ENCODE measurements at regions not wholly inside any gene's neighbourhood (a gene's known extent, or its start where the extent isn't known, plus 50 kb on each side); places are given as distances from the start of the nearest gene placed in this dataset.

DNA sequence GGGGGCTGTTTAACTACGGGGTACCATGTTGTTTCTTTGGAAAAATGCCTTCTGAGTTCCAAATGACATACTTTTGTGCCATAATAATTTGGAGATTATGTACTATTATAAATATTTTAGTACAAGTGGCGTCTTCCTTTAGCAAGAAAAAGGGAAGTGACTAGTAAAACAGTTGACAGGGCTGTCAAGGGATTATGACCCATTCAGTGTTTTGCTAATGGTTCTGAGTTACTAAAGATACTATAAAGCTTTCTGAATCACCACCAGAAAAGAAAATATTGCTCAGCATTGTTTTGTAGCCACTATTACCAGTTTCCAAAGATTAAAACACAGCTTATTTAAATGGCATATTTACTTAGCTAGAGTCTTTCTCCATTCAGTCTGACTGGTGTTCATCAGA is 334.9 kb downstream of the SNAPC1 start:
- WGBS (ENCODE audit: insufficient coverage), result no CpG with 5 or more reads among the region's 2 CpGs
- CTCF ChIA-PET, result no interaction called here

DNA sequence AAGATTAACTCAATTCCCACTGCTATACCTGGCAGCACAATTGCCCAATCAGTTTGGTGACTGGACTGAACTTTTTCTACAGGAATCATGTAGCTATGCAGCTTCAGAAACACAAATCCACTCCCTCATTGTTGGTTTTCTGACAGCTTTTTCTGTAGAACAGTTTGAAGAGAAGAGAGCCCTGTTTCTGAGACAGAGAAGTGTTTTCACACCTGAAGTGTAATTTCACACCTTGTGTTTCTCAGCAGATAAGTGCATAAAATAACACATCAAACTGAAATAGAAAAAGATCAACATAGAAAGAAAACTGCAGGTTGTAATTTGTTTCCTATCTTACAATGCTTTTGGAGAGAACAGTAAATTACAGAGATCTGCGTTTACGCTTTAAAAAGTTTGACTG is 335.6 kb downstream of the SNAPC1 start:
- no peaks in the 10 kb centered on the region for H3K9me3 ChIP-seq (ENCODE audit: control extremely low read depth in 1 of 5, control insufficient read depth in 4 of 5, insufficient read depth in 2 of 5, low read depth in 1 of 5, low read length in 4 of 5)
- H3K4me1 ChIP-seq (ENCODE audit: control extremely low read depth in 1 of 4, control insufficient read depth in 4 of 4, insufficient read depth in 4 of 4, low read length in 3 of 4), result peaks cover 0 to 3% (median 0%) of the 10 kb centered on the region in 4 experiments
- ChIA-PET POLR2A (no interaction called here), CTCF (no interaction called here)
- peaks cover 0 to 1% (median 0%) of the 10 kb centered on the region in 5 experiments for H3K27me3 ChIP-seq (replicated peaks in 2 of 5; ENCODE audit: control insufficient read depth in 4 of 5, insufficient read depth in 5 of 5, low read length in 4 of 5)
- no peak for DNase-seq
- H3K27ac ChIP-seq (ENCODE audit: insufficient read depth in 1 of 2, low read depth in 1 of 2, low read length in 2 of 2, poor library complexity in 1 of 2, severe bottlenecking in 2 of 2), result no peak overlapping the region
- 100% methylated on average over 2 of the region's 2 CpGs for WGBS (ENCODE audit: insufficient coverage)
- H3K4me3 ChIP-seq (ENCODE audit: control insufficient read depth in 1 of 7, extremely low read depth in 1 of 7, insufficient read depth in 4 of 7, low read depth in 2 of 7, low read length in 6 of 7), result no peak overlapping the region
- H3K36me3 ChIP-seq (ENCODE audit: control insufficient read depth in 4 of 4, insufficient read depth in 4 of 4, low read length in 3 of 4), result no peaks in the 10 kb centered on the region

More for the DNA sequence above, 334.9 kb downstream of the SNAPC1 start:
- Histone ChIP-seq H3K27me3 (replicated peaks in 2 of 5; ENCODE audit: control insufficient read depth in 4 of 5, insufficient read depth in 5 of 5, low read length in 4 of 5) (peaks cover 0 to 1% (median 0%) of the 10 kb centered on the region in 5 experiments), H3K9me3 (ENCODE audit: control extremely low read depth in 1 of 5, control insufficient read depth in 4 of 5, insufficient read depth in 2 of 5, low read depth in 1 of 5, low read length in 4 of 5) (no peaks in the 10 kb centered on the region), H3K36me3 (ENCODE audit: control insufficient read depth in 4 of 4, insufficient read depth in 4 of 4, low read length in 3 of 4) (no peaks in the 10 kb centered on the region), H3K4me1 (ENCODE audit: control extremely low read depth in 1 of 4, control insufficient read depth in 4 of 4, insufficient read depth in 4 of 4, low read length in 3 of 4) (peaks cover 0 to 3% (median 0%) of the 10 kb centered on the region in 4 experiments), H3K4me3 (ENCODE audit: control insufficient read depth in 1 of 7, extremely low read depth in 1 of 7, insufficient read depth in 4 of 7, low read depth in 2 of 7, low read length in 6 of 7) (no peak overlapping the region), H3K27ac (ENCODE audit: insufficient read depth in 1 of 2, low read depth in 1 of 2, low read length in 2 of 2, poor library complexity in 1 of 2, severe bottlenecking in 2 of 2) (no peak overlapping the region)
- peak in 2 of 3 donors; percentile 30 to 61 for DNase-seq
- POLR2A ChIA-PET, result no interaction called here

DNA sequence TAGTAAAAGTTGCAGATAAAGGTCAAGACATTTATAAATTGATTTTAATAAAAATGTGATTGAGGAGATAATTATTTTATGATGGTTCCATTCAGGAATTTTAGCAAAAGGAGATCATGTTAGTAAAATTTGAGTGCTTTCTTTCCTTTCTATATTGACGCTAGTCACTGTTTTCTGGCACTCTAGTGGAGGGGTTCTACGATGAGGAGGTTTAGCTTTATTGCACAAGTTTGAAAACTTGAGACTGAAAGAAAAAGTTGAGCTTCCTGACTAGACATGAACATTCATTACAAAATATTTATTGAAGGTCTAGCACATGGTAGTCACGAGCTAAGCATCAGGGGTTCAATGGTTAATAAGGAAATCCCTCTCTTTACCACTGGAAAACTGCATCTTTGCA is 336.1 kb downstream of the SNAPC1 start:
- Histone ChIP-seq H3K27me3 (replicated peaks in 2 of 5; ENCODE audit: control insufficient read depth in 4 of 5, insufficient read depth in 5 of 5, low read length in 4 of 5) (peaks cover 0 to 3% (median 0%) of the 10 kb centered on the region in 5 experiments), H3K36me3 (ENCODE audit: control insufficient read depth in 4 of 4, insufficient read depth in 4 of 4, low read length in 3 of 4) (no peaks in the 10 kb centered on the region), H3K4me3 (ENCODE audit: control insufficient read depth in 1 of 7, extremely low read depth in 1 of 7, insufficient read depth in 4 of 7, low read depth in 2 of 7, low read length in 6 of 7) (no peak overlapping the region), H3K4me1 (ENCODE audit: control extremely low read depth in 1 of 4, control insufficient read depth in 4 of 4, insufficient read depth in 4 of 4, low read length in 3 of 4) (peaks cover 0 to 3% (median 0%) of the 10 kb centered on the region in 4 experiments), H3K9me3 (ENCODE audit: control extremely low read depth in 1 of 5, control insufficient read depth in 4 of 5, insufficient read depth in 2 of 5, low read depth in 1 of 5, low read length in 4 of 5) (no peaks in the 10 kb centered on the region), H3K27ac (ENCODE audit: insufficient read depth in 1 of 2, low read depth in 1 of 2, low read length in 2 of 2, poor library complexity in 1 of 2, severe bottlenecking in 2 of 2) (no peak overlapping the region)
- 100% methylated on average over 1 of the region's 3 CpGs for WGBS (ENCODE audit: insufficient coverage)
- POLR2A ChIA-PET, result no interaction called here
- CTCF ChIA-PET, result no interaction called here
- DNase-seq, result no peak

DNA sequence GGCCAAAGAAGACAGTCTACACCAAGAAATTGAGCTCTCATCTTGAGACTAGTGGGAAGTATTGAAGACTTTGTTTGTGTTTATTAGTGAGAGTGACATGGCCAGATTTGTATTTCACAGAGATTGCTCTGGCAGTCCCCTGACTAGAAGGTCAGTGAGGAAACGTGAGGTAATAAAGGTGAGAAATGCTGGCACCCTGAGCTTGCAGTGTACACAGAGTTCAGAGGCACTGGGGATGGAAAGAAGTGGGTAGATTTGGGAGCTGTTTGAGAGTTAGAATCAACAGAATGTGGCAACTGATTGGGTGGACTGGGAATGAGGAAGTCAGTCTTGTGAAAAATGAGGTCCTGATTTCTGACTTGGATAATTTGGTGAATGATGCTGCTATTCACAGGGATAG is 336.9 kb downstream of the SNAPC1 start:
- no peak for DNase-seq
- ChIA-PET POLR2A (no interaction called here), CTCF (no interaction called here)
- no peak overlapping the region for H3K27ac ChIP-seq (ENCODE audit: insufficient read depth in 1 of 2, low read depth in 1 of 2, low read length in 2 of 2, poor library complexity in 1 of 2, severe bottlenecking in 2 of 2)
- H3K27me3 ChIP-seq (replicated peaks in 2 of 5; ENCODE audit: control insufficient read depth in 4 of 5, insufficient read depth in 5 of 5, low read length in 4 of 5), result peaks cover 0 to 4% (median 0%) of the 10 kb centered on the region in 5 experiments
- WGBS (ENCODE audit: insufficient coverage), result 100% methylated on average over 1 of the region's 1 CpG
- no peak overlapping the region for H3K4me3 ChIP-seq (ENCODE audit: control insufficient read depth in 1 of 7, extremely low read depth in 1 of 7, insufficient read depth in 4 of 7, low read depth in 2 of 7, low read length in 6 of 7)
- peaks cover 0 to 3% (median 0%) of the 10 kb centered on the region in 4 experiments for H3K4me1 ChIP-seq (ENCODE audit: control extremely low read depth in 1 of 4, control insufficient read depth in 4 of 4, insufficient read depth in 4 of 4, low read length in 3 of 4)
- no peaks in the 10 kb centered on the region for H3K9me3 ChIP-seq (ENCODE audit: control extremely low read depth in 1 of 5, control insufficient read depth in 4 of 5, insufficient read depth in 2 of 5, low read depth in 1 of 5, low read length in 4 of 5)
- no peaks in the 10 kb centered on the region for H3K36me3 ChIP-seq (ENCODE audit: control insufficient read depth in 4 of 4, insufficient read depth in 4 of 4, low read length in 3 of 4)

DNA sequence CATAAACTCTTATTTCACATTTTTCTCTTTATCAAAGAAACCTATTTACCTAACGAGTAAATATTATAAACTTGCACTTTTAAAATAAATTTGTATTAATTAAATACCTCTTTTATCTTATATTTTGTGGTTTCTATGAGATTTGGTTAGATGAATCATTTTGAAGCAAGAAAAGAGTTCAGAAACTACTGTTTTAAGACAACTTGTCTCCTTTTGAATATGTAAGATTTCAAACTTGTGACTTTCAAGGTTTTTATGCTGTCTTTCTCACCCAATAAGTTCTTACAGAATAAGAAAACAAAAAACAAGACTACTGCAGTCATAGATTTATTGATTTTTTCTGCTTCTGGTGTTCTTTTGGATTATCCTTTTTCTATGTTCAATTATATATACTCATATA is 339.0 kb downstream of the SNAPC1 start:
- Histone ChIP-seq H3K27ac (ENCODE audit: insufficient read depth in 1 of 2, low read depth in 1 of 2, low read length in 2 of 2, poor library complexity in 1 of 2, severe bottlenecking in 2 of 2) (no peak overlapping the region), H3K9me3 (ENCODE audit: control extremely low read depth in 1 of 5, control insufficient read depth in 4 of 5, insufficient read depth in 2 of 5, low read depth in 1 of 5, low read length in 4 of 5) (no peaks in the 10 kb centered on the region), H3K4me3 (ENCODE audit: control insufficient read depth in 1 of 7, extremely low read depth in 1 of 7, insufficient read depth in 4 of 7, low read depth in 2 of 7, low read length in 6 of 7) (no peak overlapping the region), H3K36me3 (ENCODE audit: control insufficient read depth in 4 of 4, insufficient read depth in 4 of 4, low read length in 3 of 4) (no peaks in the 10 kb centered on the region), H3K4me1 (ENCODE audit: control extremely low read depth in 1 of 4, control insufficient read depth in 4 of 4, insufficient read depth in 4 of 4, low read length in 3 of 4) (peaks cover 0 to 3% (median 0%) of the 10 kb centered on the region in 4 experiments), H3K27me3 (replicated peaks in 2 of 5; ENCODE audit: control insufficient read depth in 4 of 5, insufficient read depth in 5 of 5, low read length in 4 of 5) (peaks cover 0 to 4% (median 0%) of the 10 kb centered on the region in 5 experiments)
- DNase-seq, result no peak
- ChIA-PET CTCF (no interaction called here), POLR2A (no interaction called here)
- WGBS (ENCODE audit: insufficient coverage), result no CpG with 5 or more reads among the region's 1 CpG

DNA sequence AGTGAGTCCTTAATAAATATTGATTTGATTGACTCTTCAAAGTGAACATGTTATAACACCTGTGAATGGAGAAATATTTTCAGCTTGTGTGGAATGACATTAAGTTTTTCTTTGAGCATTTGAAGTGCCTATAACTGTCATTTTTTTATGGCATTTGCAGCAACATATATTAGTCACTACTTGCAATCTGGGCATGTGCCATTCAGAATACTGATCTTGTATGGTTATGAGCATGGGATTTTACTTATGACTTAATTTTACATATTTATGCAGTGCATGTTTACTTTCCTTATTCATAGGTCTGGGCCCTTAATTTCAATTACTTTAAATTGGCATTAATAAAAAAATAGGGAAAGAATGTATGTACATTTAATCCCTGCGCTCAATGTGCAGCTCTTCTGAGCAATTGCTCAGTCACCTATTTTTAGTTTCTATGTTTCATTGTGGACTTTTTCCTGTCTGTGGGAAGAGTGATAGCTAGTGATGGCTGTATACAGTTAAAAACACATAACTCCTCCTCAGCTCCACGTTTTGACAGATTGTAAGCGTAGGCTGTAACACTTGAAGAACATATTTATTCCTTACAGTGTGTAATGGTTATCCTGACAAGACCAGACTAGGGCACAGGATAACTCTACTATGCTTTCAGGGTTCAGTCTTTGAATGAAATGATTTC is 339.6 kb downstream of the SNAPC1 start:
- Histone ChIP-seq H3K36me3 (ENCODE audit: control insufficient read depth in 4 of 4, insufficient read depth in 4 of 4, low read length in 3 of 4) (no peaks in the 10 kb centered on the region), H3K9me3 (ENCODE audit: control extremely low read depth in 1 of 5, control insufficient read depth in 4 of 5, insufficient read depth in 2 of 5, low read depth in 1 of 5, low read length in 4 of 5) (no peaks in the 10 kb centered on the region), H3K27me3 (replicated peaks in 2 of 5; ENCODE audit: control insufficient read depth in 4 of 5, insufficient read depth in 5 of 5, low read length in 4 of 5) (peaks cover 0 to 4% (median 0%) of the 10 kb centered on the region in 5 experiments), H3K27ac (ENCODE audit: insufficient read depth in 1 of 2, low read depth in 1 of 2, low read length in 2 of 2, poor library complexity in 1 of 2, severe bottlenecking in 2 of 2) (no peak overlapping the region), H3K4me1 (ENCODE audit: control extremely low read depth in 1 of 4, control insufficient read depth in 4 of 4, insufficient read depth in 4 of 4, low read length in 3 of 4) (peaks cover 0 to 3% (median 0%) of the 10 kb centered on the region in 4 experiments), H3K4me3 (ENCODE audit: control insufficient read depth in 1 of 7, extremely low read depth in 1 of 7, insufficient read depth in 4 of 7, low read depth in 2 of 7, low read length in 6 of 7) (no peak overlapping the region)
- ChIA-PET POLR2A (no interaction called here), CTCF (no interaction called here)
- no peak for DNase-seq
- WGBS (ENCODE audit: insufficient coverage), result no CpG with 5 or more reads among the region's 3 CpGs

DNA sequence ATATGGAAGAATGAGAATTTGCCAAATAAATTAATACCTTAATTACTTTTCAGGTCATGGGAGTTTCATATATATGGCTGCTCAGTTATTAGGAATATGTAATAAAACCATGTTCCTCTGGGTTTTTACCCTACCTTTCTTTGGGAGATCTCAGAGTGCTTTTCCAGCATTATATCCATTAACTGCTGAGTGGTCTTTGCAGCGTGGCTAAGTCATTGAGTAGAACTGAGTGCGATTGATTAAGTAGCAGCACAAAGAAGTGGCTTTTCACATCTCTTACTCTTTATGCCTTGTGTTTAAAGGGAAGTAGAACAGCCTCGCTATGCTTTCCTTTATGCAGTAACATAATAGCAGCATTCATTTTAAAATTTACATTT is 340.1 kb downstream of the SNAPC1 start:
- no CpG with 5 or more reads among the region's 3 CpGs for WGBS (ENCODE audit: insufficient coverage)
- ChIA-PET CTCF (no interaction called here), POLR2A (no interaction called here)
- Histone ChIP-seq H3K36me3 (ENCODE audit: control insufficient read depth in 4 of 4, insufficient read depth in 4 of 4, low read length in 3 of 4) (no peaks in the 10 kb centered on the region), H3K4me1 (ENCODE audit: control extremely low read depth in 1 of 4, control insufficient read depth in 4 of 4, insufficient read depth in 4 of 4, low read length in 3 of 4) (no peaks in the 10 kb centered on the region), H3K9me3 (ENCODE audit: control extremely low read depth in 1 of 5, control insufficient read depth in 4 of 5, insufficient read depth in 2 of 5, low read depth in 1 of 5, low read length in 4 of 5) (no peaks in the 10 kb centered on the region), H3K4me3 (ENCODE audit: control insufficient read depth in 1 of 7, extremely low read depth in 1 of 7, insufficient read depth in 4 of 7, low read depth in 2 of 7, low read length in 6 of 7) (no peak overlapping the region), H3K27me3 (replicated peaks in 2 of 5; ENCODE audit: control insufficient read depth in 4 of 5, insufficient read depth in 5 of 5, low read length in 4 of 5) (peaks cover 0 to 4% (median 0%) of the 10 kb centered on the region in 5 experiments), H3K27ac (ENCODE audit: insufficient read depth in 1 of 2, low read depth in 1 of 2, low read length in 2 of 2, poor library complexity in 1 of 2, severe bottlenecking in 2 of 2) (no peak overlapping the region)
- no peak for DNase-seq
